GM18870 (cell line): ENCODE measurements at regions not wholly inside any gene's neighbourhood (a gene's known extent, or its start where the extent isn't known, plus 50 kb on each side); places are given as distances from the start of the nearest gene placed in this dataset.

ENCODE experiments used
- ATAC-seq: cut with Tn5 transposase; IDR thresholded peaks from one replicate; pipeline ENCODE4 v1.9.1; 2021; ENCODE audit warnings: moderate library complexity; ENCODE audit not compliant: unreplicated experiment

DNA sequence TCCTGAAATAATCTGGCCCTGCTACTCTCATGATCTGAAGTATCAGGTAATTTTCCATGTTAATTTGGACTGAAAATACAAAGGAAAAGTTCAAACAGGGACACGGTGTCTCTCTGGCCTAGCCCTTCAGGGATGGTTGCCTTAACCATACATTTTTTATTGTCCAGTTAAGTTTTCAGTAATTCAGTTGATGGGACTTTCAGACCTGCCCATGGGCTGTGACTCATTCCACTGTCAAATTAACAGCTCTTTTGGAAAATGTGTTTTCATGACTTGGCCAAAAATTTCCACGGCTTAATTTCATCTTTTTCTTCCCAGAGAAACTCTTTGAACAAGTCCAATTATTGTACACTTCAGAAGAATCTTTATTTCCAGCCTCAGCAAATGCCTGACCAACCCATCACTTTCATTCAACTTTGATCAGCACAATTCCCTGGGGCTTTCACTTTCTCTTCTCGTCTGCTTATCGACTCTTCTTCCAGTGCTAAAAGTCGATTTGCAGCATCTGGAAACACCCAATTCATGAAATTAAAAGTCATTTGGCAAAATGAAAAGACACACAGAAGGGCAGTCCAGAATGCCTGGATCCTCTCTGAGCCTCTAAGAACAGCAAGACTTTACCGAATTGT is 293.9 kb downstream of the RAB28 start:
- no peak for ATAC-seq

DNA sequence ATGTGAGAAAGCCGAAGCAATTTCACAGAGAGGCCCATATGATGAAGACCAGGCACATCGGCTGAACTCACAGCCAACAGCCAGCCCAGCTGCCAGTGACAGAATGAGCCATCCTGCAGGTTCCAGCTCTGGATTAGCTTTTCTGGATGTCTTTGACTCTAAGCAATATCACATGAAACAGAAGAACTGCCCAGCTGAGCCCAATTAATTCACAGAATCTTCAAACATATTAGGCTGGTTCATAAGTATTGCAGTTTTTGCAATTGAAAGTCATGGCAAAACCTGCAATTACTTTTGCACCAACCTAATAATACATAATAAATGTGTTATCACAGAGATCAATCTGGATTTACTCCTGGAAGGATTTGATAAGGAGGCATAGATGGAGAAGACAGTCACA is 299.9 kb downstream of the RAB28 start:
- ATAC-seq = no peak

- no peak for ATAC-seq
Observed at GRCh38 chr4:13182133-13182532, 302.0 kb downstream of the RAB28 start.

GRCh38 chr4:13181681-13182080 is 302.5 kb downstream of the RAB28 start:
- ATAC-seq = no peak

DNA sequence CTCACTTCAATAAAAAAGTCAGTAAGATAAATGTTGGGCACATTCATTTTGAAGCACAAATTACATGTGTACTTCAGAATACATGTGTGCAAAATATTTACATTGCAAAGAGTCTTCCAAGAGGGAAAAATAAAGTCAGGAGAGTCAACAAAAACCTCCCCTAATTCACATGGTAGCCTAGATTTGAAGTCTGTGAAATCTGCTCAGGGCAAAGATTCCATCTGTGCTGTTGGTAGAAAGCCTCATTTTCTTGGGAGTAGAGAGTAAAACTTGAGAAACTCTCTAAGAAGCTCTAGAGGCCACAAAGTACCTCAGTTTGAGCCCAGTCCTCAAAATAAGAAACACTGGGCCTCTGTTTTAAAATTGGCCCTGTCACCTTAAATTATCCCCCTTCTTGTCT is 303.4 kb downstream of the RAB28 start:
- ATAC-seq = no peak

DNA sequence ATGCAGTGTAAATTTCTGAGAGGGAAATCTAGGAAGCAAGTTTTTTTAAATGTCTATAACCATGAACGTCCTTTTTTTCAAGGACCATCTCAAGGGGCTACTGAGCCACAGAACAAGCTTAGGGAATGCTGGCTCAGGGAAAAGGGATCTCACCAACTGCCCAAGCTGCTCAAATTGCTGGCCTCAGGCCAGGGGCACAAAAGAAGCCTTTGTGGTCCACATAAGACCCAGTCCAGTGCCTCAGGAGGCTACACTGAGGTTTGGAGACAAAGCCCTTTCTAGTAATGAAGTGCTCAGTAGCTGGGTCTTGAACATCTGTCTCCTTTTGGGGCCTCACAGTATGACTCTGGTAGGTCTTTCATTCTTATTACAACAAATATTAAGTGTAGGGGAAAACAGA is 305.5 kb downstream of the RAB28 start:
- no peak for ATAC-seq

DNA sequence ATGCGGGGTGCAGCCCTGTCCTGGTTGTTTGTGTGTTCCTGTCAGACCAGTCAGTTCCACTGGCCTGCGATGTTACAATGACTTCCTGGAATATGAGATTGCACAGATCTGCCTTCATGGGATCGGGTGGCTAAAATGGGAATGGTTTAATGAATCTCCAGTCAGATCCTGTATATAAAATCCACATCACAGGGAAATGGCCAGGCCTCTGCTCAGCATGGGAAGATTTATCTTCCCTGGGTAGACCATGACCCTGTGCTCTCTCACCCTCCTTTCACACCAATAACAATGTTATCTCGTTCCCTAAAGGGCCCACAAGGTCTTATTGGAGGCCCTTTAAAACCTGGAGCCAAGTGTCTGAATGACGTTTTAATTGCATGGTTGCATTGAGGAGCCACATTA is 307.4 kb downstream of the RAB28 start:
- ATAC-seq = no peak

GRCh38 chr4:13174926-13175325 is 309.2 kb downstream of the RAB28 start:
- no peak for ATAC-seq

DNA sequence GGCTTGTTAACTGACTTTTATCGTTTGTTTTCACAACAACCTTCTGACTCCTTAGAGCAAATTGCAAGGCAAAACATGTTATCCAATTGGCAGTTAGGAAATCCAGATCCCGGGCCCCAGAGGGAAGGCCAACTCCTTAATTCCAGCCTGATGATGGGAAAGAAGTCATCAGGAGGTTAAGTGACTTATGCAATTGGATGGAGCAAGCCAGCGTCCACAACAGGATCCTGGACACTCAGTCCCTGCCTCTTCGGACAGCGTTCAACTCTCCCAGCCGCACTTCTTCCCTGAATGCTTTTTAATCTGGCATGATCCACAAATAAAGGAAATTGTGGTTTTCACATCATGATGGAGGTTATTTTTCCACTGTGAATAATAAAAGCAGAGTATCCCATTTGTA is 310.1 kb downstream of the RAB28 start:
- no peak for ATAC-seq

DNA sequence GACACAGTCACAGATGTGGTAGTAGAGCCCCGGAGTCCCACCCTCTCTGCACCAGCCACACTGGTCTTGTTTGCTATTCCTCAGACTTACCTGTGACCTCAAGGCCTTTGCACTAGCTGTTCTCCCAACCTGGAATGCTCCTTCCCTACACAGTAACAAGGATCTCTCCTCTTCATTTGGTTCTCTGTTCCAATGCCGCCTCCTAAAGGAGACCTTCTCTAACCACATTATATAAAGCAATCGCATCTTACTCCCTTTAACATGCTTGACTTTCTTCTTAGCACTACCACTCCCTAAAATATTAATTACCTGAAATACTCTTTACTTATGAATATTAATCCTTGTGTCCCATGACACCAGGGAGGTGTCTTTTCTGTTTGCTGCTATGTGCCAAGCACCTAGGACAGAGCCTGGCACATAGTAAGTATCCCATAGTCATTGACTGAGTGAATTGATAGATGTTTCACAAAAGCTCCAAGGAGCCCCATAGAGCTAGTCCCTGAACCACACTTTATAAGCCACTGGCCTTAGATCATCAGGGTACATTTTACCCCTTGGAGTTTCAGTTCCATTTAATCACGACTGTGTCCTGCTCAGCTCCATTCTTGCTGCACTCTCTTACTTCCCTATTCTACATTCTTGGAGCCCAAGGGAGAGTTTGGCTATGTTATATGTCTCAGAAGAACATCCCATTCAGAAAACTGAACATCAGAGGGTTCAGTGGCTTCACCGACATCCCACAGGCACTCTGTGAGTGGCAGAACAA is 312.7 kb downstream of the RAB28 start:
- ATAC-seq = no peak

GRCh38 chr4:13169731-13170525 is 314.2 kb downstream of the RAB28 start:
- no peak for ATAC-seq

GRCh38 chr4:13168326-13168725 is 315.8 kb downstream of the RAB28 start:
- no peak for ATAC-seq

- no peak for ATAC-seq
Observed at GRCh38 chr4:13166214-13166613, 317.9 kb downstream of the RAB28 start.

DNA sequence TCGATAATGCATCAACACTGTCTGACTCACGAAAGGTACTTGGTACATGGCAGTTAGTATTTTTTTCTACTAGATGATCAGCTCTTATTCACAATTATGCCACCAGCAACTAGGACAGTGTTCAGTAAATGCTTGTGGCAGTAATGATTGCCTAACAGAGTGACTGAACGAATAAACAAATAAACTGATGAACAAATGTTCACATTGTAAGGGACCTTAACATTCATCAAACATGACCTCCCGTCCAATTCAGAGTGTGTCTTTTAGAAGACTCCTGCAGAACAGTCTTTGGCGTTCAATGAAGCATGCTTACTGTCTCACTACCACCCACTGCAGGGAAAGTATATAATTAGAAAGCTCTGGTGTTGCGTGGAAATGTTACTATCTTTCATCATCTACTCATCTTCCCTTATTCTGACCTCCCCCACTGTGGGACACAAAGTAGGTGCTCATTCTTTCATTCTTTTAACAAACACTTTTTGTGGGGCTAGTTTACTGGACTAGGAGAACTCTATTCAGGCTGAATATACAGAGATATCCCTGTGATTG is 319.3 kb downstream of the RAB28 start:
- no peak for ATAC-seq

GRCh38 chr4:13162886-13163285 is 321.3 kb downstream of the RAB28 start:
- ATAC-seq = no peak

- no peak for ATAC-seq
Observed at GRCh38 chr4:13160920-13161319, 323.2 kb downstream of the RAB28 start.

GRCh38 chr4:13159041-13159620 is 325.0 kb downstream of the RAB28 start:
- no peak for ATAC-seq

DNA sequence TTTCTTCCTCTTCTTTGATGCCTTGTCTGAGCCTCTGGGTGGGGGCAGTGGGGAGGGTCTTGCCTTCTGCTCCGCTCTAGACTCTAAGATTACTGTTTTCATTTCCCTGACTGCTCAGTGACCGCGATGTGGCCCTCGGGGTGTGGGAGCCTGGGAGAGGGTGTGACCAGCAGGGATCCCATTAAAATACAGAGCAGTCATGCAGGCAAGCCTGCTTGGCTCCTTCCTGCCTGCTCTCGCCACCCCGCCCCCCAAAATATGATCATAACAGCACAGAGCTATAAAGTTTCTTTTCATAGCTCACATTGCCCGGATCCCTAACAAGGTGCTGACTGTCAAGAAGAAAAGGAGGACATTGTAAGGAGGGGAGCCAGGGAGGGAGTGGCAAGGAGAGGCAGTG is 332.9 kb downstream of the RAB28 start:
- no peak for ATAC-seq

GRCh38 chr4:13143222-13144070 is 340.7 kb downstream of the RAB28 start:
- ATAC-seq = no peak

- ATAC-seq = no peak
Observed at GRCh38 chr4:13142726-13143125, 341.4 kb downstream of the RAB28 start.
